ENCODE measurements at regions not wholly inside any gene's neighbourhood (a gene's known extent, or its start where the extent isn't known, plus 50 kb on each side); places are given as distances from the start of the nearest gene placed in this dataset.
"Not testable (repeated sequence)": the region's sequence is repeated elsewhere in the genome, so short reads cannot be mapped to it uniquely, and the experiment has no call there.

DNA sequence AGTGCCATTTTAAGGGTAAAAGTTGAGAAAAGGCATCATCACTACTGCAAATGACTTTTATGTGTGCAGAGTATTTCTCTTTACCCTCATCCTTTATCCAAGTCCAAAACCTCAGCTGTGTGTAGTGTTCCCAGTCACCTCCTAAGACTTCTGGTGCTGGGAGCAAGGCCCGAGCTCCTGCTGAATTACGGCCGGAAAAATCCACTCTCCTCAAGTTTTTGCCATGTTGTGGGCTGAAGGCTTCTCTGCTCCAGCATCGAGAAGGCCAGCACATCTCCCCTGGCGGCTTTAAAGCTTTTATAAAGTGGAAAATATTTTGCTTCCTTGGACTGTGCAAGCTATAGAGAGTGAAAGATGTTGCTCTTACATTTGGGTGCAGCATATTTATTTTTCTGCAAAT, 153.2 kb upstream of the THBS2 start:
- Mint-ChIP-seq H3K4me3 (no peak overlapping the region), H3K4me1 (peaks cover 0 to 11% (median 6%) of the 10 kb centered on the region in 3 donors), H3K27me3 (peaks cover 7 to 13% (median 12%) of the 10 kb centered on the region in 3 donors), H3K9me3 (peaks cover 0 to 20% (median 6%) of the 10 kb centered on the region in 7 donors), H3K36me3 (peaks cover 5 to 8% of the 10 kb centered on the region in 2 donors), H3K27ac (no peak overlapping the region)
- ATAC-seq (ENCODE audit: low read depth in 2 of 2) (no peak), DNase-seq (no peak)

DNA sequence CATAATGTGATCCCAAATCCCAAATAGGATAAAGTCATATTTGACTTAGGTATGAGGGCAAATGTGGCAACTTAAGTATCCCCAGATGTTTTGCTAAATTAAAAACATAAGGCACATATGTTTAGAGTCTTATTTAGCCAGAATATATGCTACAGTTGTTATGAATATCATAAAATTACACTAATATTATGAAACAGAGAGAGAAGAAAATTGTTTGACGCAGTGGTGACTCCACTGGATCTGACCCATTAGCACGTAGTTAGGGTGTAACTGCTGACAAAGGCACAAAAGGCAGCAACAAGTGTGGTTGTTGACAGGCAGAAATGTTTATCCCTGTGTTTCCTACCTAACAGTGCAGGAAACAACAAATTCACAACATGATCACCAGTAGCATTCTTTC, 152.4 kb upstream of the THBS2 start:
- Mint-ChIP-seq H3K4me1 (peaks cover 0 to 11% (median 6%) of the 10 kb centered on the region in 3 donors), H3K4me3 (no peak overlapping the region), H3K27me3 (peaks cover 7 to 13% (median 12%) of the 10 kb centered on the region in 3 donors), H3K27ac (peak overlapping the region in 1 of 6 donors; percentile 7), H3K36me3 (peaks cover 5 to 8% of the 10 kb centered on the region in 2 donors), H3K9me3 (peaks cover 0 to 20% (median 6%) of the 10 kb centered on the region in 7 donors)
- ATAC-seq (ENCODE audit: low read depth in 2 of 2): no peak
- DNase-seq: no peak

DNA sequence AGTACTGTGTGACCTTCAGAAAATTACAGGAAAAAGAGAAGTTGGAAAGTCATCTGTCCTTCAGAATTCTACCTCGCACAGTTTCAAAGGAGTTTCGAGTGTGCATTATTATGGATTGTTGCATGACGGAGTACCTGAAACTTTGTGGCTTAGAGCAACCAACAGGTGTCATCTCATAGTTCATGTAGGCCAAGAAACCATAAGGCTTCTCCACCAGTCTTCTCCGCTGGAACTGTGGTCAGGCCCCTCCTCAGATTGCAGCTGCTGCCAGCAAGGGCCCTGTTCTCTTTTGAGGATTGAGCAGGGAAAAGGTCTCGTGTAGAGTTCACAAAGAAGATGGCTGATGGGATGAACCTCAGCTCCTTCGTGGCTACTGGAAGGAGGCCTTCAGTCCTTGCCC, 151.2 kb upstream of the THBS2 start:
- H3K4me3 Mint-ChIP-seq: peak overlapping the region in 1 of 8 donors; percentile 53
- H3K4me1 Mint-ChIP-seq: peaks cover 0 to 6% (median 2%) of the 10 kb centered on the region in 3 donors
- peaks cover 0 to 12% (median 2%) of the 10 kb centered on the region in 7 donors for H3K9me3 Mint-ChIP-seq
- peaks cover 3 to 5% of the 10 kb centered on the region in 2 donors for H3K36me3 Mint-ChIP-seq
- no peak for ATAC-seq (ENCODE audit: low read depth in 2 of 2)
- no peak for DNase-seq
- H3K27me3 Mint-ChIP-seq: peaks cover 2 to 9% (median 9%) of the 10 kb centered on the region in 3 donors
- H3K27ac Mint-ChIP-seq: no peak overlapping the region

DNA sequence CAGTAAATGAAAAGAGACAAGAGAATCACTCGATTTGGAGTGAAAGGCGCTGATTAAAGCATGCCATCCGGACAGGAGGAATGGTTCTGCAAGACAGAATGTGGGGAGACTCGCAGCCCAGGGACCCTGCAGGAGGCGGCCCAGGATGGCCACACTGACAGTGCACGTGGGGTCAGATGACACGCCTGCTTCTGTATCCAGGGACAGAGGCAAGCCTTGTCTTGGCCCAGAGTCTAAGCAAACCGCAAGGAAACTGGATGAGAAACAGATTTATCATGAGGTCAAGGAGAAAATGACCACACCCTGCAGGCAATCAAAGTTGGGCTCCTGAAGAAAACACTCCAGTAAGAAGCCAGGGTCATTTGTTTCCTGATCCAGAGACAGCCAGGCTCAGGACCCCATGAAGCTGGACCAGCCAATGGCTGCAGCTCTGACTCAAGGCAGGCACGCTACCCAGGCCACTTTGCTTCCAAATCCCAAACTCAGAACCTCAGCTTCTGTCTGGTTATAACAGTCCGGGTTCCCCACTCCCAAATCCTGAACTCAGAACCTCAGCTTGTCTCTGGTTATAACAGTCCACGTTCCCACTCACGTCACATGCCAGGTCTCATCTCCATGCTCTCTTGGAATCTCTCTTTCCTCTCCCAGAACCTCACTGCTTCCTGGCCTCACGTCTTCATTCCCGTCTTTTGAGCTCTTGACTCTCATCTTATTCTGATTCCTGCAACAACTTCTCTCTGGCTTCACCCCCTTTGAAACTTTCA, 144.9 kb upstream of the THBS2 start:
- DNase-seq (no peak), ATAC-seq (ENCODE audit: low read depth in 2 of 2) (no peak)
- Mint-ChIP-seq H3K9me3 (peaks cover 0 to 2% (median 0%) of the 10 kb centered on the region in 7 donors), H3K27ac (peak overlapping the region in 1 of 6 donors; percentile 56), H3K36me3 (no peaks in the 10 kb centered on the region), H3K4me3 (no peak overlapping the region), H3K27me3 (peaks cover 0 to 4% (median 1%) of the 10 kb centered on the region in 3 donors), H3K4me1 (no peaks in the 10 kb centered on the region)

DNA sequence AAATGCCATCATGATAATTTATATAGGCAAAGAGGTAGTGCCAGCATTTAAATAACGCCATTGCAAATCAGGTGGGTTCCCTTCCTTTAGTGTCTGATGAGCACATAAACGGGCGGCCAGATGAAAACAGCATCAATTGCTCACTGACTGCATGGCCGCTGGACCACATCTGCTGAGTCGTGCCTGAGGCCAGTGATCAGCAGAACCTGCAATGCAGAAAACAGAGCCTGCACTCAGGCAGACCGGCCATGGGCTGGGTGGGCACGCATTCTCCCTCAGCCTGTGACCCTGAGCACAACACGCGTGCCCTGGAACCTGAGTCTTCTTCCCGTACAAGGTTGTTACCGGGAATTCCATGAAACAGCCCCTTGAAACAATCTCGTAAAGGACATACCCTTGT, 144.0 kb upstream of the THBS2 start:
- no peak overlapping the region for H3K27ac Mint-ChIP-seq
- H3K9me3 Mint-ChIP-seq: peaks cover 0 to 2% (median 0%) of the 10 kb centered on the region in 7 donors
- no peaks in the 10 kb centered on the region for H3K36me3 Mint-ChIP-seq
- no peak for ATAC-seq (ENCODE audit: low read depth in 2 of 2)
- peaks cover 0 to 9% (median 0%) of the 10 kb centered on the region in 3 donors for H3K27me3 Mint-ChIP-seq
- no peak overlapping the region for H3K4me3 Mint-ChIP-seq
- DNase-seq: no peak
- no peaks in the 10 kb centered on the region for H3K4me1 Mint-ChIP-seq

DNA sequence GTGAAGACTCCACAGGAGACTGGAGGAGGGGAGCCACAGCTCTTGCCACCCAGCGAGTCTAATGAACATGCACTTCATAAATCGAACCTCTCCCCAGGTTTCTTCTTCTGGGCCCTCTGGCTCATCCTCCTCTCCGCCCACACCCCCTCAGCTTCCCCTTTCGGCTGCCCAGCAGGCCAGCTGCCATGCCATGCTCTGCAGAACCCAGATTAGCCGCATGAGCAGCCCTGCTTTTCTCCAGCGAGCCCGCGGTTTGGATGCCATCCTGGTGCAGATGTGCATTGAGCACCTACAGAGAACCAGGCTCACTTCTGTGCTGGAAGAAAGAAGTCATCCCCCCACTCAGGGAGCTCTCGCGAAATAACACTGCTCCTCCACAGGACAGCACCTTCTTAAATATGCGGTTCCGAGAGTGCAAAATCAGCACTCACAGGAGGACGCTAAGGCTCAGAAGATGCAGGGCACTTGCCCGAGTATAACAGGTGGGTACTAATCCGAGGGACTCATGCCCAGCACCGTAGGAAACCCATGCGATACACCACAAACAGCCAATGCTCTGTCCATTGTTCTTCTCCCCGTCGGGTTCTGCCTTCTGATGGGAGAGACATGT, 143.0 kb upstream of the THBS2 start:
- DNase-seq (no peak), ATAC-seq (ENCODE audit: low read depth in 2 of 2) (no peak)
- no peaks in the 10 kb centered on the region for H3K4me1 Mint-ChIP-seq

DNA sequence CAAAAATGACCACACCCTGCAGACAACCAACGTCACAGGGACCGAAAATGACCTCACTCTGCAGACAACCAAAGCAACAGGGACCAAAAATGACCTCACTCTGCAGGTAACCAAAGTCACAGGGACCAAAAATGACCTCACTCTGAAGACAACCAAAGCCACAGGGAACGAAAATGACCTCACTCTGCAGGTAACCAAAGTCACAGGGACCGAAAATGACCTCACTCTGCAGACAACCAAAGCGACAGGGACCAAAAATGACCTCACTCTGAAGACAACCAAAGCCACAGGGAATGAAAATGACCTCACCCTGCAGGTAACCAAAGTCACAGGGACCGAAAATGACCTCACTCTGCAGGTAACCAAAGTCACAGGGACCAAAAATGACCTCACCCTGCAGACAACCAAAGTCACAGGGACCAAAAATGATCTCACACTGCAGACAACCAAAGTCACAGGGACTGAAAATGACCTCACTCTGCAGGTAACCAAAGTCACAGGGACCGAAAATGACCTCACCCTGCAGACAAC, 142.4 kb upstream of the THBS2 start:
- not testable (repeated sequence) for H3K27me3 Mint-ChIP-seq; H3K4me3 Mint-ChIP-seq; H3K36me3 Mint-ChIP-seq; H3K27ac Mint-ChIP-seq; DNase-seq; H3K4me1 Mint-ChIP-seq; ATAC-seq (ENCODE audit: low read depth in 2 of 2)
- H3K9me3 Mint-ChIP-seq: peaks cover 0 to 16% (median 8%) of the 10 kb centered on the region in 7 donors

More for the DNA sequence above, 143.0 kb upstream of the THBS2 start:
- peaks cover 0 to 9% (median 0%) of the 10 kb centered on the region in 3 donors for H3K27me3 Mint-ChIP-seq
- peaks cover 0 to 11% (median 7%) of the 10 kb centered on the region in 7 donors for H3K9me3 Mint-ChIP-seq
- H3K36me3 Mint-ChIP-seq: no peaks in the 10 kb centered on the region
- H3K4me3 Mint-ChIP-seq: peak overlapping the region in 1 of 8 donors; percentile 9
- H3K27ac Mint-ChIP-seq: no peak overlapping the region

DNA sequence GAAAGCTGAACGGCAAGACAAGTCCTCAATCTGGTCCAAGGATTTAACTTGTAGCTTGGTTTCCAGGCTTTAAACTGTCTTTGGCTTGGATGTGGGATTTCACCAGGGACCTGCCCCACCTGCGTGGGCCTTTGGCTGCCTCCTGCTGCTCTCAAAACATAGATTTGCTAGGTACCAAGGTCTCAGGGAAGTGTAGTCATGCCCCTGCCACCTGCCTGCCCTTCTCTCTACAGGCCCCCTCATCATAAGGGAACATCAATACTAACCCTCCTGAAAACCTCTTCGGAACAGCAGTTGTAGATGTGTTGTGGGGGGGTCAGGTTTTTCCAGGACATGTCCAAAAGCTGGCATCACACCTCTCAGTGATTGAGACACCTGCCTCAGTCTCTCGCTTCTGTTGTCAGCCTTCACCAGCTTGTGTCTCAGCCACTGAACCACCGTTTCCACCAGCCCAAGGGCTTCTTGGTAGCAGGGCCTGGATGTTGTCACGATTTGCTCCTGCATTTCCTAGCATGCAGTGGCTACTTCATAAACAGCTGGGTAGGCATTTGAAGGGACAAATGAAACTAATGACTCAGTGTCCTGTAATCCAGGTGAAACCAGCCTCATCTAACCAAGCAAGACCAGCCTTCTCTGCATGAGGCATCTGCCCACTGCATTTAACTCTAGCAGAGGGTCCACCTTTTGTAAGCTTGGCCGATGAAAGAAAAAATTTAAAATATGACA, 141.6 kb upstream of the THBS2 start:
- DNase-seq: no peak
- Mint-ChIP-seq H3K4me3 (no peak overlapping the region), H3K4me1 (no peaks in the 10 kb centered on the region), H3K36me3 (peaks cover 0 to under 1% of the 10 kb centered on the region in 2 donors), H3K9me3 (peaks cover 2 to 22% (median 8%) of the 10 kb centered on the region in 7 donors), H3K27me3 (peaks cover 0 to 9% (median 0%) of the 10 kb centered on the region in 3 donors), H3K27ac (no peak overlapping the region)
- ATAC-seq (ENCODE audit: low read depth in 2 of 2): no peak

DNA sequence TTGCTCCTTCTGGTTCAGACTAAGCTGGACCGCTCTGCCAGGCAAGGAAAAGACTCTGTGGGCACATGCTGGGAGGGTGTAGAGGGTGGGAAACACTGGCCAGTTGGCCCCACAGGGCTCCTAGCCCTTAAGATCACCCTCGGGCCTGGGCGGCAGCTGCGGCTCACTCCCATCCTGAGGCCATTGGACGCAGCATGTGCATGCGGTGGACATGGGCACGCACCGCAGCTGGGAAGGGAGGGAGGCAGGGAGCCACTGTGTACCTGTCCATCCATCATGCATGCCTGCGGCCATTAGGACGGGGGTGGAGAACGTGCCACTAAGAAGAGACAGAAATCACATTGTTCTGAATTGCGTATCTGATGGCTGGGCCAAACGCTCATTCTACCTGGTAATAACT, 140.1 kb upstream of the THBS2 start:
- H3K9me3 Mint-ChIP-seq: peaks cover 9 to 30% (median 13%) of the 10 kb centered on the region in 7 donors
- ATAC-seq (ENCODE audit: low read depth in 2 of 2): no peak

DNA sequence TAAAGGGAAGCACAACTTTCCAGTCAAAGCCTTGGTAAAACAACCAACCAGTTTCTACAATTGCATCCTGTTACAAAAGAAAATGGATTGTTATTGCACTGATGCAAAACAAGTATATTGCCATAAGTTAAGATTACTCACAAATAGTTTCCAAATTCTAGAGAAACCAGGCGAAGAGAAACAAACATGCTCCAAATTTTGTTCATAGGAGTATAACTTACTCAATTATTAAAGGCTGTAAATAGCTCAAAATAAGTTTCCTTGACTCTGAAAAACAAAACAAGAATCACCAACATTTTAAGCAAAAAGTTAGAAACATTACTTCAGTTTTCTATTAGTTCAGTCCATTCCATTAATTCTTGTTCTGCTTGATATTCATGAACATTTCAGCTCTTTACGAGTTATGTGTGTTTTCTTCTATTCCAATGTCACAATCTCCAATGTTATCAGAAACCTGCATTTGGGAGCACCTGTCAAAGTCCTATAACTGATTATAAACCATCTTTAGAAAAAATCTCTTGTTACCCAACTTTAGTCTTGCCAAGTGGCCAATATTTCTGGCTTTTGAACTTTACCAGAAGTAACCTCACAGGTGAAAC, 137.9 kb upstream of the THBS2 start:
- ATAC-seq (ENCODE audit: low read depth in 2 of 2): no peak
- Mint-ChIP-seq H3K4me1 (no peaks in the 10 kb centered on the region), H3K9me3 (peaks cover 9 to 35% (median 13%) of the 10 kb centered on the region in 7 donors), H3K36me3 (peaks cover 0 to 10% of the 10 kb centered on the region in 2 donors), H3K27me3 (peaks cover 4 to 11% (median 9%) of the 10 kb centered on the region in 3 donors), H3K27ac (no peak overlapping the region), H3K4me3 (no peak overlapping the region)
- no peak for DNase-seq

More for the DNA sequence above, 140.1 kb upstream of the THBS2 start:
- no peak for DNase-seq
- H3K27me3 Mint-ChIP-seq: peaks cover 0 to 10% (median 4%) of the 10 kb centered on the region in 3 donors
- H3K27ac Mint-ChIP-seq: no peak overlapping the region
- no peak overlapping the region for H3K4me3 Mint-ChIP-seq
- no peaks in the 10 kb centered on the region for H3K4me1 Mint-ChIP-seq
- peaks cover 0 to 10% of the 10 kb centered on the region in 2 donors for H3K36me3 Mint-ChIP-seq

DNA sequence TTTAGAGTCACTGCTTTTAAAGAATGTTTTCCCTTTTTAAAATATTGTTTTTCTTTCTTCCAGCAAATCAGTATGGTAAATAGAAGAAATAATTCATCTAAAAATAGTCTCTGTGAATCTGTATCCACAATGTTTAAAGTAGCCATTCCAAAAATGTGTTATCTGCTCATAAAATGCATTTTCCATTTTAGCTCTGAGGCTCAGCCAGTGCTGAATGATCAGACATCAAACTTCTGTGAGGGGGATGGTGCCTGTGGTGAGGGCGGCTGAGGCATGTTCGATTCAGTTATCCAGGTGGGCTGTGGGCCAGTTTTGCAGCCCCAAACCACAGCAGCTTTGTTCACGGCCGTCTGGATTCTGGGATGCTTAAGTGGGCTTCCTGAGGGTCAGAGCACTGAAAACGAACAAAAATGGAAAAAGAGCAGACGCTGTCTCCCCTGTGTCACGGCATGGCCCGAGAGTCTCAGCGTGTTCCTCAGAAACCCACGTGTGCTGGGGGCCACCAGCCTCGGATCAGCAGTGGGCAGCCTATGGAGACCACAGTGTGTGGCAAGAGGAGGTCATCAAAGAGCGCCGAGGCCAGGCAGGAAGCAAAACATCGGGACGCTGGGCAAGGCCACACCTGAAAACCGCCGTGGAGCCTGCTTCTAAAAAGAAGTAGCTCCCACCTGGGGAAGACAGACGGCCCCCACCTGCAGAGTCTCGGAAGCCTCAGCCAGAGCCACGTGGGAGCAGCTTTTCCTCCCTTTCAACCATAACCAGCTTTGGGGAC, 134.9 kb upstream of the THBS2 start:
- no peak overlapping the region for H3K27ac Mint-ChIP-seq
- peaks cover 16 to 48% (median 19%) of the 10 kb centered on the region in 7 donors for H3K9me3 Mint-ChIP-seq
- H3K4me1 Mint-ChIP-seq: no peaks in the 10 kb centered on the region

DNA sequence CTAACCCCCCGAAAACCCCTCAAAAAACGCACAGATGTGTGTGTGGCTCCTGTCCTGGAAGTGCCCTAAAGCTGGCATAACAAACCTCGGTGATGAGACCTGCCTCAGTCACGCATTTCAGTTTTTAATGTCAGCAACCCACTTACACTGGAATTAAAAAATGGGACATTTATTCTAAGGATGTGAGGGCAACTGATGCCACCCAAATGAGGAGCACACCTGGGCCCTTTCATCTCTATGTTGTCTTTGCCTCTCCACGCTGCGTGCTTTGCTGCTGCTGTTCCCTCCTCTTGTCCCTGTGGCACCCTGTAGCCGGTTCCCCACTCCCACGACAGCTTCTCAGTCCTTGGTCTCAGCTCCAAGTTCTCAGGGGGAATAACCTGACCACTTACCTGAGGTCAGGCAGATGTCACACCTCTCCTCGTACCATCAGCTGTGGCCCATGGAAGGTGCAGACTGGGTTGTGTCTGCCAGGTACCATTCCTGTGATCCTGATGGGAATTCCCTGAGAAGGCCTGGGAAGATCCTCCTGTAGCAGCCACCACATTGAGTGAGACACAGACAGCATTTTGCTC, 134.2 kb upstream of the THBS2 start:
- no peak overlapping the region for H3K27ac Mint-ChIP-seq
- H3K36me3 Mint-ChIP-seq: peaks cover 11 to 22% of the 10 kb centered on the region in 2 donors
- H3K27me3 Mint-ChIP-seq: peaks cover 4 to 11% (median 4%) of the 10 kb centered on the region in 3 donors
- no peak for ATAC-seq (ENCODE audit: low read depth in 2 of 2)
- DNase-seq: no peak
- H3K4me1 Mint-ChIP-seq: no peaks in the 10 kb centered on the region
- H3K4me3 Mint-ChIP-seq: no peak overlapping the region
- peaks cover 20 to 54% (median 23%) of the 10 kb centered on the region in 7 donors for H3K9me3 Mint-ChIP-seq

More for the DNA sequence above, 134.9 kb upstream of the THBS2 start:
- no peak for ATAC-seq (ENCODE audit: low read depth in 2 of 2)
- H3K4me3 Mint-ChIP-seq: no peak overlapping the region
- no peak for DNase-seq
- H3K36me3 Mint-ChIP-seq: peaks cover 7 to 18% of the 10 kb centered on the region in 2 donors
- peaks cover 4 to 11% (median 9%) of the 10 kb centered on the region in 3 donors for H3K27me3 Mint-ChIP-seq

Measured in naive B cell (primary cell).